HG03097 (cell line): ENCODE measurements at regions not wholly inside any gene's neighbourhood (a gene's known extent, or its start where the extent isn't known, plus 50 kb on each side); places are given as distances from the start of the nearest gene placed in this dataset.
"Not testable (repeated sequence)": the region's sequence is repeated elsewhere in the genome, so short reads cannot be mapped to it uniquely, and the experiment has no call there.

Experiments
- ATAC-seq: cut with Tn5 transposase; IDR thresholded peaks from one replicate; pipeline ENCODE4 v1.9.1; 2021; ENCODE audit not compliant: unreplicated experiment, low FRiP score

GRCh38 chr15:96153929-96154328, 176.6 kb upstream of the NR2F2 start:
- ATAC-seq: no peak

GRCh38 chr15:96158938-96159337, 171.6 kb upstream of the NR2F2 start:
- no peak for ATAC-seq

GRCh38 chr15:96160269-96160668, 170.2 kb upstream of the NR2F2 start:
- ATAC-seq: no peak

GRCh38 chr15:96160800-96161199, 169.7 kb upstream of the NR2F2 start:
- no peak for ATAC-seq

GRCh38 chr15:96162322-96162721, 168.2 kb upstream of the NR2F2 start:
- ATAC-seq: no peak

GRCh38 chr15:96165081-96165480, 165.4 kb upstream of the NR2F2 start:
- ATAC-seq: no peak

GRCh38 chr15:96165775-96166174, 164.7 kb upstream of the NR2F2 start:
- no peak for ATAC-seq

GRCh38 chr15:96166223-96167200, 164.0 kb upstream of the NR2F2 start:
- ATAC-seq: no peak

GRCh38 chr15:96170616-96170978, 159.9 kb upstream of the NR2F2 start:
- not testable (repeated sequence) for ATAC-seq

- ATAC-seq: no peak
Observed at GRCh38 chr15:96170979-96171739, 159.3 kb upstream of the NR2F2 start.

- ATAC-seq: no peak
Observed at GRCh38 chr15:96171853-96172296, 158.6 kb upstream of the NR2F2 start.

GRCh38 chr15:96172417-96172816, 158.1 kb upstream of the NR2F2 start:
- ATAC-seq: no peak

GRCh38 chr15:96176831-96177230, 153.7 kb upstream of the NR2F2 start:
- no peak for ATAC-seq

GRCh38 chr15:96177279-96177678, 153.2 kb upstream of the NR2F2 start:
- no peak for ATAC-seq

- ATAC-seq: no peak
Observed at GRCh38 chr15:96180087-96180748, 150.3 kb upstream of the NR2F2 start.

GRCh38 chr15:96181217-96181616, 149.3 kb upstream of the NR2F2 start:
- ATAC-seq: no peak

GRCh38 chr15:96181873-96182301, 148.6 kb upstream of the NR2F2 start:
- no peak for ATAC-seq

- no peak for ATAC-seq
Observed at GRCh38 chr15:96182736-96183513, 147.6 kb upstream of the NR2F2 start.

GRCh38 chr15:96183514-96183850, 147.0 kb upstream of the NR2F2 start:
- no peak for ATAC-seq

GRCh38 chr15:96183867-96184266, 146.6 kb upstream of the NR2F2 start:
- ATAC-seq: no peak
